ENCODE measurements at regions not wholly inside any gene's neighbourhood (a gene's known extent, or its start where the extent isn't known, plus 50 kb on each side); places are given as distances from the start of the nearest gene placed in this dataset.

GRCh38 chr2:65798641-65799040, 366.2 kb upstream of the SPRED2 start:
- no peak for TF ChIP-seq CTCF (IDR thresholded peaks at IDR 0.05 in 4 of 5, conservative IDR thresholded peaks at IDR 0.05 in 1 of 5)
- TF ChIP-seq POLR2A (IDR thresholded peaks at IDR 0.05): no peak
